Retina (tissue), 1 donor: ENCODE measurements at regions not wholly inside any gene's neighbourhood (a gene's known extent, or its start where the extent isn't known, plus 50 kb on each side); places are given as distances from the start of the nearest gene placed in this dataset.
"Not testable (repeated sequence)": the region's sequence is repeated elsewhere in the genome, so short reads cannot be mapped to it uniquely, and the experiment has no call there.

ENCODE experiments used
- DNase-seq: peaks from one replicate; pipeline ENCODE4 v3.0.0-alpha.2; 2016

DNA sequence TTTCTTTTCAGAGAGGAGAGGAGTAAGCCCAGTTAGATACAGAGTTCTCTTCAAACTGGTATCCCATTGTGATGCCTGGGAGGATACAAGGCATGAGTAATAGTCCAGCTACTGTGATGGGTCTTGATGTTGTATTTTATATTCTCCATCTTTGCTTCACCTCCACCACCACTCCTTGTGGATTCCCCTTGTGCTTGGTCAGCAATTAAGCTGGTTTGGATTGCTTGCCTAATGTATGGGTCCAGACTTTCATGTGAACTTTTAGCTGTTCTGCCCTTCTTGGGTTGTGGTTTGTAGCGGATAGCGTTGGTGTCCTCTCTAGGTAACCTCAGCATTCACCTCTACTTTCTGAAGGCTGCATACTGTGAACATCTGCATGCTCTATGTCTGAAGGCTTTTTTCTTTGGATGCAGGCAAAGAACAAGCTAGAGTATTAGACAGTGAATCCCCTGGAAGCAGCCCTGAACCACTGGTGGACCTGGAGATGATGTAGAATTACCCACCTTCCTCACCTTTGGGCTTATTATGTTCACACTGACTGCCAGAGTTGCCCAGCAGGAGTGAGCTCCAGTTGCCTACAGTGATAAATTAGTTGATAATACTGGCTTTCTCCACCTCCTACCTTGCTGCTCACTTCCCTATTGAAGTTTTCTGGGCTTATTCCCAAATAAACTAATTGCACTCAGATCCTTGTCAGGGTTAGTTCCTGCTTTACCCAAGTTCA lies 126.5 kb upstream of the MTPN start:
- DNase-seq = no peak

DNA sequence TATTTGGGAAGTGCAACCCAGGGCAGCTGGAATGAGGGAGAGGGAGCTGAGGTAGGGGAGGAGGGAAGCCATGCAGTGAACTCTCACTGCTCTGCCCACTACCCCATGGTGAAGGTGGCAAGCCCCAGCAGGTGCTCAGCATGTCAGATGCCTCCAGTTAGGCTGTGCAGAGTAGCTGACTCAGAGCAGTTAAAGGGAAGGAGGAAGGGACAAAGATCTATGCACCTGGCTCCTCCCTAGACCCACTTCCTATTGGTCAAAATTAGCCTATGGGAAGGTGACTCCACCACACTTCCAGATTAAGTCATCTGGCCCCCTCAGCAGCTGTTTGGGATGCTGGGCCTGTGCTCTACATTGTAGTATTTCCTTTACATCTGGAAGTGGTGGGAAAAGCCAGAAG lies 125.7 kb upstream of the MTPN start:
- no peak for DNase-seq

DNA sequence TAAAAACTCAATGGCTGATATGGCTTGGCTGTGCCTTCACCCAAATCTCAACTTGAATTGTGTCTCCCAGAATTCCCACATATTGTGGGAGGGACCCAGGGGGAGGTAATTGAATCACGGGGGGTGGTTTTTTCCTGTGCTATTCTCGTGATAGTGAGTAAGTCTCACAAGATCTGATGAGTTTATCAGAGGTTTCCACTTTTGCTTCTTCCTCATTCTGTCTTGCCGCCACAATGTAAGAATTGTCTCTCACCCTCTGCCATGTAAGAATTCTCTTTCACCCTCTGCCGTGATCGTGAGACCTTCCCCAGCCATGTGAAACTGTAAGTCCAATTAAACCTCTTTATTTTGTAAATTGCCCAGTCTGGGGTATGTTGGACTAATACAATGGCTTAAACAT lies 115.6 kb upstream of the MTPN start:
- not testable (repeated sequence) for DNase-seq

GRCh38 chr7:136087881-136088280 lies 110.7 kb upstream of the MTPN start:
- DNase-seq = no peak

GRCh38 chr7:136086712-136087111 lies 109.6 kb upstream of the MTPN start:
- no peak for DNase-seq

- DNase-seq = no peak
Observed at GRCh38 chr7:136079934-136080333, 102.8 kb upstream of the MTPN start.

GRCh38 chr7:136079478-136079892 lies 102.3 kb upstream of the MTPN start:
- DNase-seq = no peak

GRCh38 chr7:136079066-136079465 lies 101.9 kb upstream of the MTPN start:
- no peak for DNase-seq

DNA sequence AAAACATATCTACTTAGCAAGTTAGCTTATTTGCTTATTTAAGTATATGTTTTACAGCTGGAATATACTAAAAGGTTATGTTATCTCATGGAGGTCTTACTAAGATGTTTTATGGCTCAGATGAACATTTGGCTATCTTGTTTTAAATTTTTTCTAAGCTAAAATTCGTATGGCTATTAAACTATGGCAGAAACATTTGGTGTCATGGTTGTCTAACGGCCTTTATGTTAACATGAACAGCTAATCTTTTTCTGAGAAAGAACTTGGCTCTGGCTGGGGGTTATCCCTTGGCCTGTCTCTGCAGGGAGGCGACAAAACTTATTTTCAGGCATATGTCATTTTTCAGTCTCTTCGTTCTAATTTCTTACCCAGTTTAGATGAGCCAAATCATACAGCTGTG lies 101.5 kb upstream of the MTPN start:
- no peak for DNase-seq

DNA sequence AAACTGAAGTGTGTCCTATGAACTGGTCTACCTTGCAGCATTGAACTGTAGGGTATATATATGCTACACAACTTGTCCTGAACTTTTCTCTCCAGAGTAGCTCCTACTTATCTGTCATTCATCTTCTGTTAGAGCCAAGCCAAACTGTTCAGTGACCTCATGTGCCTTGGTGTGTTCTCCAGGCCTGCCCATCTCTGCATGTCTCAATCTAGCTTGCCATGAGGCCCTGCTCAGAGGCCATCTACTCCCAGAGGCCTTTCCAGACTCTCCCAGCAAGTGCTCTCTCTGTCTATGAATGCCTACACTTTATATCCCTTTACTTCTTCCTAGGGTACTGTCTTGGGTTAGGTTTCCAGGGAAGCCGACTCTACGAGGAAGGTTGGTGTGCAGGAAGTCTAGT lies 99.8 kb upstream of the MTPN start:
- no peak for DNase-seq

- no peak for DNase-seq
Observed at GRCh38 chr7:136074843-136075242, 97.7 kb upstream of the MTPN start.

GRCh38 chr7:136072447-136072846 lies 95.3 kb upstream of the MTPN start:
- DNase-seq = no peak

GRCh38 chr7:136070736-136071505 lies 93.8 kb upstream of the MTPN start:
- peak; percentile 9 for DNase-seq

GRCh38 chr7:136069840-136070529 lies 92.8 kb upstream of the MTPN start:
- no peak for DNase-seq

DNA sequence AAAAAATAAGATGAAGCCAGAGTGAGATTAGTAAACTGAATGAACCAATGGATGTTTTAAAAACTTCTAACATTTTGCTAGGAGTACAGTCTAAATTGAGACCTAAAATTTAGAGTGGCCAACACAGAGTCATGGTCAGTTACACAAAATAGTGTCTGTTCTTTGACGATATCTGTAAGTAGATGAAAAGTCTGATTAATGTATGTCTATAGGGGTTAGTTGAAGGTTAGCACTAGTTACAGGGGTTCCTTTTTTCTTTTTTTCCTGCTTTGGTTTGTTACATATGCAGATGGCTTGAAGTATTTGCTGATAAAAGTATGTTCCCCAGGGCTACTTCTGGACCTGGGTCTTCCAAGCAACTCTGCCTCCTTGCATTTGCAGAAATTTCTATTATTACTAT lies 90.1 kb upstream of the MTPN start:
- DNase-seq = no peak

- no peak for DNase-seq
Observed at GRCh38 chr7:136066304-136067143, 89.4 kb upstream of the MTPN start.

GRCh38 chr7:136064627-136065237 lies 87.6 kb upstream of the MTPN start:
- DNase-seq = no peak

DNA sequence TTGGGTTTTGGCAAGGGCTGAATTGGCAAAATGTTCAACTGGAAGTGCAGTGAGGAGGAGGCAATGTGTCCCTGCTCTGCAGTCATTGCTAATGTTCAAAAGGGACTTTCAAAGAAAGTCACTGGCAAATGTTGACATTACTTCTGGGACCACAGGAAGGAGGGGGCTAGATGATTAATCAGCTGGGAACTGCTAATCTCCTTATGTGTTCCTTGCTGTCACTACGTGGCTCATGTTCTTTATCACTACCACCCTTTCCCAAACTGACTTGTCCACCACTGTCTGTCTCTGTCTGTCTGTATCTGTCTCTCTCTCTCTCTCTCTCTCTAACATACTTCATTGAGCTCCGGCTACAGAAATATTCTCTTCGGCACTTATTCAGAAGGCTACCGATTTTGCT lies 86.9 kb upstream of the MTPN start:
- no peak for DNase-seq

DNA sequence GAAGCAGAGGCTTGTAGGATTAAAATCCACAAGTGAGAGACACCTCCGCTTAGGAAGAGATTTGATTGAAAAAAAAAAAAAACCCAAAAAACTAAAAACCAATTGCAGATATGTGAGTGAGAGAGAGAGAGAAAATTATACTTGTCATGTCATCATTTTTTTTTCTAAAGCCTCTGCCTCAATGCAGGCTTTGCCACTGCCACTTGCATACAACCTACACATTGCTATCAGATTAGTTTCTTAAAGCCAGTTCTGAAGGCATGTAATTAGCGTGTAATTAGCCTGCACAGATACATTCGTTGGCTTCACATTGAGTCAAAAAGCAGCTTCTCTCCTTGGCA lies 86.1 kb upstream of the MTPN start:
- no peak for DNase-seq

DNA sequence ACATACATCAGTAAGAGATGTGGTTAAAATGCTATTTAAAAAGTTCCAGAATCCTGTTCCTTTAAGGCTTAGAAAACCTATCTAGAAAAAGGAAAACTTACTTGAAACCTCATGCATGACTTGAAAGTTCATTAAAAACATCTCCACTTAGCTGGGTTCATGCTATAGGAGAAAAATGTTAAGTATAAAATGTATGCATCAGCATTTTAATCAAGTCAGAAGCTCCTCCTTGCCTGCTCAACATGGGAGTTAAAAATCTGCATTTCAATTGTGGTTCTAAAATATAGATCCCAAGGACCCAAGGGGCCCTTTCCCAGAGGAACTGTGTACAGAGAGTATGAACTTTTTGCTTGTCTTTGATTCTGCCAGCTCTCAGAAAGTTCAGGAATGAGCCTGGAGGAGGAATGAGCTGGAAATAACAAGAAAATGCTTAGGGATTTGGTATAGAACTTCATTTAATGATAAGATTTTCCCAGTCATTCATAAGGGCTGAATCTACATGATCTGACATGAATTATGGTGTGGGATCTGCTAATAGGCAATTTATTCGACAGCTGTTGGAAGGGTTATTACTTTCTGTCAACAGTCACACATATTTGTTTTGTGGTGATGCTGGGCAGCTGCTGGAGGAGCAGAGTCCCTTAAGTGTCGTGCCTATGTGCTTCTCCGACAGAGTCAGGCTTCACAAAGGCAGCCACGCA lies 85.6 kb upstream of the MTPN start:
- peak; percentile 43 for DNase-seq

DNA sequence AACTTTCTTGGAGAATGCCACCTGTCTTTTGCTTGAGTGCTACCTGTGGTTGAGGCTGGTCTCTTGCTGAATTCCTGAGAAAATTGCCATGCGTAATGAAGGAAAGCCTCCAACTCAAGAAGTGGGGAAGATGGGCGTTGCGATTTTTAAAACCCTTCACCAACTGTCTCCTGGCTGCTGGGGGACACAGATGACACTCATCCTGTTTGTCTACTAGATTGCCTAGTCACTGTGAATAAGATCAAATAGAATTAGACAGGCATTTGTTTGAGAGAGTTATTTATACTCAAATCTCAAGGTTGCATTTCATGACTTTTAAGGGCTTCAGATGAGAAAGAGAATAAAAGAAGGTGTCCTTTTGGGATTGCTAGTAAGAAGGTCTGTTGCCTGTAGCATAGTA lies 84.3 kb upstream of the MTPN start:
- no peak for DNase-seq

GRCh38 chr7:136058546-136058945 lies 81.4 kb upstream of the MTPN start:
- no peak for DNase-seq
